HG02763 (cell line): ENCODE measurements at regions not wholly inside any gene's neighbourhood (a gene's known extent, or its start where the extent isn't known, plus 50 kb on each side); places are given as distances from the start of the nearest gene placed in this dataset.

Source experiments
- ATAC-seq: cut with Tn5 transposase; IDR thresholded peaks from one replicate; pipeline ENCODE4 v1.9.1; 2021; ENCODE audit warnings: mild to moderate bottlenecking, moderate library complexity; ENCODE audit not compliant: unreplicated experiment

DNA sequence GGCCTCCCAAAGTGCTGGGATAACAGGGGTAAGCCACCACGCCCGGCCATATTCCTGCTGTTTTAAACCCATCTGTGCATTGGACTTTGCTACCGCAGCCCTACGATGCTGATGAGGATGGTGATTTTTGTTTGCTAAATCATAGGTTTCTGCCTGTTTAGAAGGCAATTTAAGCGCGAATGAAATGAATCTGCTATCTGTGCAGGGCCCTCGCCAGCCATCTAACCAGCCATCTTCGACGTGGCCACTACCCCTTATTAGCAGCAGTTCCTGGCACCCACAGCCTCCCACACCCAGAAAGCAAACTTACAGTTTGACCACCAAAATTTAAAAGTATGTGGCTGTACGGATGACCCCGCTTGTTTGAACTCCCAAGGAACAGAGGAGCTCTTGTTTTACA lies 178.5 kb downstream of the SHOX start:
- no peak for ATAC-seq

DNA sequence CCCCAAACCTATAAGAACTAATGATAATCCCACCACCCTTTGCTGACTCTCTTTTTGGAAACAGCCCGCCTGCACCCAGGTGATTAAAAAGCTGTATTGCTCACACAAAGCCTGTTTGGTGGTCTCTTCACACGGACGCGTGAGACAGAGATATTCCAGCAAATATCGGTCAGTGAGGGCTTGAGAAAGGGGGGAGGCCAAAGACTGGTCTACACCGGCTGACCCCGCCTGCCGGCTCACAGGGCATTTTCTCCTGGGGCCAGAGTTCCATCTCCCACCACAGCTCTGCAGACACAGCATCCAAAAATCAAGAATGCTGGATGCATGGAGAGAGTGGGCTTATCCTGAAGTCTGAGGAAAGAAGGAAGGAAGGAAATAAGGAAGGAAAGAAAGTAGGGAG lies 176.0 kb downstream of the SHOX start:
- no peak for ATAC-seq

DNA sequence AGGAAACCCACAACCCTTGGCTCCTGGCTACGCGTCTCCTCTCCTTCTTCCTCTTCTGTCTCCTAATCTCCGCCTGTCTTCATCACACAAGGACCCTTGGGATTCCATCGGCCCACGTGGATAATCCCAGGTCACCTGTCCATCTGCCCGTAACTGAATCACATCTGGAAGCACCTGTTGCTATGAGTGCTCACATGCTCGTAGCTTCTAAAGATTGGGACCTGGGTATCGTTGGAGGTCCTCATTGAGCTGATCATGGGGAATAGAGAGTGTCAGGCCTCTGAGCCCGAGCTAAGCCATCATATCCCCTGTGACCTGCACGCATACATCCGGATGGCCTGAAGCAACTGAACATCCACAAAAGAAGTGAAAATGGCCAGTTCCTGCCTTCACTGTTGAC lies 175.4 kb downstream of the SHOX start:
- ATAC-seq, result no peak

DNA sequence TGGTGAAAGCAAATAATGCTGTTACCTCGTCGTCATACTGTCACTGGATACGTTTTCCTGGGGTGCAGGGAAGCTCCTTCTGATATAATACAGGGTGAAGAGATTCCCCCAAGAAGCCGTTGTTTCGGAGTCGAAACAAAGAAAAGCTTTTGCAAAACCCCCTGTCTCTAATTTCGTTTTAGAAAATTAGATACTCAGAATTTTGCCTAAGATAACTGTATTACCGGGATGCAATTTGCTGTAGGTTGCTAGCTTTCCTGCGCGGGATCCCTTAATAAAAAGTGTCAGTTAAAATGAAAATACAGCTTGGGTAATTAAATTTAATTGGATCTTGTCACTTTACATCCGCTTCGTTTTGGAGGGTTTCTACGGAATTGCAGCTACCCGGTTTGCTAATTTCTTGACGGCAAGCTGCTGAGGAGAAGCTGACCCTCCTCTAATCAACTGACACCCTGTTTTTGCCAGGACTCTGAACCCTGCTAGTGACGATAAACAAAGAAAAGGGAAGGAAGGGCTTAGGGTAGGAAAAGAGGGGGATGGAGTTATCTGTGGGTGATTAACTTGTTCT lies 174.6 kb downstream of the SHOX start:
- no peak for ATAC-seq

DNA sequence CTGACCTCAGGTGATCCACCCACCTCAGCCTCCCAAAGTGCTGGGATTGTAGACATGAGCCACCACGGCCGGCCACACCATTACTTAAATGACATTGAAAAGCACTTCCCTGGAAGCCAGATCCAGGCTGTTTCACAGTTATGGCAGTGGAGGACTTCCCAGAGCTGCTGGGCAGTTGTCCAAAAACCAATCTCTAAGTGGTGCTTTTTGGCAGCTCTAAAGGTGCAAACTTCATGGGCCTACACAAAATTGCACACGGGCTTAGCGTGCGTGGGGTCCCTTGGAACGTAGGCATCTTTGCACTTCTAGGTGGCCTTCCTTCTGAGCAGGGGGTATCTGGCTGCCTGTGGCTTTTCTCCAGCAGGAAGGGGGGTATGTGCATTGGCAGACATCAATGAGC lies 172.3 kb downstream of the SHOX start:
- no peak for ATAC-seq

DNA sequence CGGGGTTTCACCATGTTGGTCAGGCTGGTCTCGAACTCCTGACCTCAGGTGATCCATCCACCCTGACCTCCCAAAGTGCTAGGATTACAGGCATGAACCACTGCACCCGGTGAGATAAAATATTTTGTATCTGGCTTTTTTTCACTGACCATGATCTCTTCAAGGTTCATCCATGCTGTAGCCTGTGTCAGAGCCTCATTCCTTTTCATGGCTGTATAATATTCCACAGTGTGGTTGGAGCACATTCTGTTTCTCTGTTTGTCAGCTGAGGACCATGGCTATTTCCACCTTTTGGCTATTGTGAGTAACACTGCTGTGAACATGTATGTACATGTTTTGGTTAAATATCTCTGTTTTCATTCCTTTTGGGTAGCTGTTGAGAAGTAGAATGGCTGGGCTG lies 169.2 kb downstream of the SHOX start:
- no peak for ATAC-seq

DNA sequence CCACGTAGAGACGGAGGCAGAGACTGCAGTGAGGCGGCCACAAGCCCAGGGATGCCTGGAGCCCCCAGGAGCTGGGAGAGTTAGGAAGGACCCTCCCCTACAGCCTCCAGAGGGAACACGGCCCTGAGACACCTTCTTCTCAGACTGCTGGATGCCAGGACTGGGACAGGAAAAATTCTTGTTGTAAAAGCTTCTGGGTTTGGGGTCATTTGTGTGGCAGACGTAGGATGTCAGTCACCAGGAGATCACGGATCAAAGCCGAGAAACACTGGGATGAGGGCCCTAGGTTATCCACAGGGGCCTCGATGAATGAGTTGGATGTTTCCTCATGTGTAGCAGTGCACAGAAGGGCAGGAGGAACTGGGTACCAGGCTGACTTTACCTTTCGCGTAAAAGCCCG lies 163.7 kb downstream of the SHOX start:
- no peak for ATAC-seq

DNA sequence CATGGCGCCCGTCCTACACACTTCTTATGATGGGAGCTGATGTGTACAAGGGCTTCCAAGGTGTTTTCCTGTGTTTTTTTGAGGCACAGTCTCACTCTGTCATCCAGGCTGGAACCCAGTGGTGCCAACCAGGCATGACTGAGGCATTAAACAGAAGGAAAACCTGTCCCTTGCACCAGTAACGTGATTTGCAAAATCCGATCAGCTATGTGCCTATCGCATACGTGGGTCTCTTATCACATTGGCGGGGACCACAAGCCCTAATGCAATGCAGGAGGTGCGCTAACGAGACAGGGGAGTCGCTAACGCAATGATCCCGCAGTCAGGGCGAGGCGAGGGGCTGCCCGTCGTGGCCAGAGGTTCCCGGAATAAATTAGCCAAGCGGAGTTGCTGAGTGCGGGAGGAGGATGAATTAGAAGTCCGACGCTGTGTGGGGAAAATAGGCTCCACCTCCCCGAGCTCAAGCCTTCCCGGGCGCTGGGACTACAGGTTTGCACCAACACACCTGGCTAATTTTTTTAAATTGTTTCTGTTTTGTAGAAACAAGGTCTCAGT lies 162.7 kb downstream of the SHOX start:
- ATAC-seq, result no peak

DNA sequence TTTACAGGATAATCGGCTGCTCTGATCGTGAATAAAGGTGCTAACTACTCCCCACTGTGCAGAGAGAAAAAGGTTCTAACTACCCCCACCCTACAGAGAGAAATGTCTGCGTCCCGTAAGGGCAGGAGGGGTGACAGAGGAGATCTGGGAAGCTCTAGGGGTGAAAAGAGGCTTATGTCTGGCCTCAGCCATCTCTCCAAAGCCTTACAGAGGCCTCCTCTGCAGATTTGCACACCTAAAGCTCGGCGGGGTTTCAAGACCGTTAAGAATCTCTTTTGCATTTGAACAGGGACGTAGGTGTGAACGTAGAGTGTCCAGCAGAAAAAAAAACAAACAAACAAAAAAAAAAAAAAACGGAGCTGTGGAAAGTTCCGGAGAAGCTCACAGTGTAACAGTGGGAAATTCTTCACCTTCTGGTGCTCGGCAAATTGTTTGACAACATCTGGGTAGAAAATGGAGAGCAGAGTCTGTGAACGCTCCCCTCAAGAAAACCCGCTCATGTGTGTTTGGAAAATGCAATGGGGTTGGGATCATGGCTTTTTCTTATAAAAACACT lies 161.0 kb downstream of the SHOX start:
- no peak for ATAC-seq

DNA sequence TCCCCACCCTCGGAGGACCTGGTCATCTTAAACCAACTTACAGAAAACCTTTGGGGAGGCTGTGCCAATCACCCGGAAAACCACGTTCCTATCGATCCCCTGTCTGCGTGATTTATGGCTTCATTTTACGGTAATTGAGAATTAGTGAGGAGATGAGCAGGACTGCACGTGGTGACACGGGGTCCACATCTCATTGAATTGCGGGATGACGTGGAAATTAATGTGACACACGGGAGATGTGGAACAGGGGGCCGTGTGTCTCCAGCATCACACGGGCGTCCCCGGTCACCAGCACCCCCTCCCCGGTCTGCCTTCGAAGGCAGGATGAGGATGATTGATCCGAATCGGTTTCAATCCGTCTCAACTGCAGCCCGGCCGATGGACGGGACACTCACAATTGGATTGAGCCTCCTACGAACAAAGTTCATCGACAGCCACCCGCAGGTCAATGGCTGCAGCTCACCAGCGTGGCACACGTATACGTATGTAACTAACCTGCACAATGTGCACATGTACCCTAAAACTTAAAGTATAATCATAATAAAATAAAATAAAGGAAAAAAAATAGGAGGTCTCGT lies 160.3 kb downstream of the SHOX start:
- ATAC-seq, result no peak

DNA sequence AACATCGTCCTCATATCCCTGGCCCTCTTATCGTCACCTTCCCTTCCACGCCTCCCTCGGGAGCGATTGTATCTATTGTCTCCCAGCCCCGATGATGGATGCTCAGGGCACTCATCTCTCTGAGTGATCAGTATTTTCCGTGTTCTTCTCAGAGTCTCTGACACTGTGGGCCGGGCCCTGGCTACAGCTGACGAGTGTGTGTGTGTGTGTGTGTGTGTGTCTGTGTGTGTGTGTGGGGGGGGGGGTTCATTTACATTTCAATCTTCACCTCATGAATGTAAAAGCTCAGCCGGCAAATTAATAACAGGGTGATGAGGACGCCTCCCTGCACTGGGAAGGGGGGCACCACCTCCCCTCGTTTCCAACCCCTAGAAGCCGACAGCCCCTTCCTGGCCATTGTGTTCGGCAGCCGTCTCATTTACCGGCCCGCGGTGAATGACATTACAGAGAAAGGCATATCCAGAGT lies 159.5 kb downstream of the SHOX start:
- ATAC-seq, result no peak

DNA sequence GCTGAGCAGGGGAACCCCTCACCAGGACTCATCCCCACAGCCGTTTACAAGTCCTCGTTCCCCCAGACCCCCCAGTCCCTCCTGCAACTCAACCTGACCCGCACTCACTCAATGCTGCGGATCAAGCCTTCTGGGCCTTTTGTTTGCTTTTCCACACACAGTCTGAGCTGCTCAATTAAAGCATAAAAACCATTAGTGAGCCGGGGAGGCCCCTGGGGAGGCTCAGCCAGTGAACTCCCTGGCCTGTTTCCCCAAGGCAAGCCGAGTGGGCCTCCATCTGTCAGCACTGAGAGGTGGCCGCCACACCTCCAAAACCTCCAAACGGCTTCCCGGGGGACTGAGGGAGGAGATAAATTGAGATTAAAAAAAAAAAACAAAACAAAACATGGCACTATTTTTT lies 158.5 kb downstream of the SHOX start:
- no peak for ATAC-seq

DNA sequence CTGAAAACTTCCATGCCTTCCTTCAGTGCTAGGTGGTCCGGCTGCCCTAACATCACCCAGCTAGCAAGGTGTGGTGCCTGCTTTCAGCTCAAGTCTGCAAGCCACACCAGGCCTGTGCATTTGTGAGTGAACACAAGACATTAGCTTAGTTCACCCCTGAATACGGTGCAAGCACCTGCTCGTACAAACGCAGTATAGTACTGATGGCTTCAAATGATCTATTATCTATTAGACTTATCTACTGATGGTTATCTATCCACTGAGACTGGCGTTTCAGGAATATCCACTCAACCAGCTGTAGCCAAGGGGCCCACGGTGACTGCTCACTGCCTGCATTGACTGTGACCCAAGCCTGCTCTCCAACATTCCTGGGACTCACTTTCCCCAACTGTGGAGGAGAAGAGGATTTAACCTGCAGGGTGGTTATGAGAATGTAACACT lies 155.9 kb downstream of the SHOX start:
- no peak for ATAC-seq

DNA sequence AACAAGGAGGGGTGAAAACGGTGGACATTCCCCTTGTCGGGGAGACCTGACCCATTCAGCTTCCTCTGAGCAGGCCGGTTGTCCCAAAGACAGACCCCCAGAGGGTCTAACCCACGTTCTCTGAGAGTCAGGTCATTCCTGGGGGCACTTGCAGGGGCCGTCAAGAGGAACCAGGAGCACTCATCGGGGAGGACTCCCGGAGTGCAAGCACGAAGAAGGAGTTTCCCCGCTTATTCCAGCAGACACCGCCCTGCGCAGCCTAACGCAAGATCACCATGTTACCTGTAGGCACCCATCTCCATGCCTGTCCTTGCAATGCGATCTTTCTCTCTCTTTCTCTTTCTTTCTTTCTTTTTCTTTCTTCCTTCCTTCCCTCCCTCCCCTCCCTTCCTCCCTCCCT lies 154.2 kb downstream of the SHOX start:
- no peak for ATAC-seq

DNA sequence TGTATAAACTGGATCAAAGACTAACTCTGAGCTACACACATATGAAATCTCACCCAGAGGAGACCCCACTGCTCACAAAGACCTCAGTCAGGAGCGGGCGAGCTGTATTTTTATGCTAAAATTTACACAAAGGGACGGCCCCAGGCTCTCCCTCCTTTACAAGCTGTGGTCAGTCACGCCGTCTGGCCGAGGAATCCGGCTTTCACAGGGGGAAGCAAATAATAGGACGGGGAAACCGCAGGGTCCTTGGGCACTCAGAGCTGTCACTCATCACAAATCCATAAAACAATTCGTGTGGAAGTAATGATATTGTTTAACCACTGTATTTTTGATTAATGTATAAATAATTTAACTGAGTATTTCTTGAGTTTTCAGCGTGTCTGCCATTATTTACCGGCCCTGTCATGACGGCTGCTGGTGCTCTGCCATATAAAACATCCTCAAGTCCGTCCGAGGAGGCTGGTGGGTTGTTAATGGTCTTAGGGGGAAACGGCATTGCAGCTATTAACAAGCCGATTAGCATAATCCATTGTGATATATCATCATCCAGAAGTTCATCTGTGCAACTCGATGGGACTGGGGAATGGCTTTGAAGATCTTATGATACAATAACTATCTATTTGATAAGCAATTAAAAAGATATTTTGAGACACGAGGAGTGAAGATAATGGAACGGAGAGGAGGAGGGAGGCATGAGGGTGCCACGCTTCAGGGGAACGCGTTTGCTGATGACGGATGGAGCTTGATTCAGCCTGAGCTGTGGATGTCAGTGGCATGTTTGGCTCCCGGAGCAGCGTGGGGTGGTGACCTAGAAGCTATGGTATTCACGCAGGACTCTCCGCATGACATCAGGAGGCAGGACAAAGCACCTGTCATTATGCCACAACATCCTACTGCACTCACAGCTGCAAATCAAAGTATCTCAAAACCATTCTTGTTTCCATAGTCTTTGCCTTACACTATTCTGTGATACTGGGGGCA lies 150.9 kb downstream of the SHOX start:
- no peak for ATAC-seq

DNA sequence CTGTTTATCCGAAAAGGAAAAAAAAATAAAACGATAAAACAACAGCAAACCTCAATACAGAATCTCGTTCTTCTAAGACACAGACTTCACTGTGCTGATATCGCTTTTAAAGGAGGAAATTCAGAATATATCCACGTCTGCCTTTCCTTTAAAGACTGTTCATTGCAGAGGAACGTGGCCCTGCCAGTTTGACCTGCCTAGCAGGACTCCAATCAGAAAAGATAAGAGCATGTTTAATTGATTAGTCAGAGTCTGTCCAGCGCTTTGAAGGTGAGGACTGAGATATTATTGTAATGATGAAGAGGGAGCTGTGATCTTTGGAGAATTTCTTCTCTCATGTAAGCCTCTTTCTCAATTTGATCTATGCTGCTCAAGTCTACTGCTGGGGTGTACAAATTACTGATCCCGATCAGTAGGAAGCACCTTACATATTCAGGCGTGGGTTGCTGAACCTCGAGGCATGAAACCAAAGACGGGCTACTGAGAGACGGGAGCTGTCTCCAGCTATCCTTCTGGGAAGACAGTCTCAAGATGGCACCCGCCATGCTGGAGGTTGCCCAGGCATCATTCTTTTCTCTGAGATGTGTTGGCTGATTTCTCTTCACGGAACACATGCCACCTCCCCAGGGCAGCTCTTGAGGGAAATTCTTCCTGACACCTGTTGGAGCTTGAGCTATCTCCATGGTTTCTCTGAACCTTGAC lies 146.1 kb downstream of the SHOX start:
- no peak for ATAC-seq

DNA sequence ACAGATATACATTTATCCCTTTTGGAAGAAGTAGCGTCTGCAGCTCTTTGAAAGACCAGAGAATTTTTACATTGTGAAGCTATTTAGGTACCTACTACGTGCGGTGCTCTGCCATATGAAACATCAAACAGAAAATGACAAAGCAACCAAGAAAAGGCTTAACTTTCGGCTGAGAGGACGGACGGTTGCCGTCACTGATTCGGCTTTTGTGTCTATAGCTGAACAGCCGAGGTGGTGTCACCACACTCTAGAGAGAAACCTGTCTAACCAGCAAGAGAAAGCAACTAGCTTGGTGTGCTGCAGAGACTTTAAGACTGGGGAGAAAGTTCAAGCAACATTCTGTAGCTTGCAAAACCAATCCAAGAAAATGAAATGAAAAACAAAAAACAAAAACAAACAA lies 145.5 kb downstream of the SHOX start:
- ATAC-seq, result no peak

DNA sequence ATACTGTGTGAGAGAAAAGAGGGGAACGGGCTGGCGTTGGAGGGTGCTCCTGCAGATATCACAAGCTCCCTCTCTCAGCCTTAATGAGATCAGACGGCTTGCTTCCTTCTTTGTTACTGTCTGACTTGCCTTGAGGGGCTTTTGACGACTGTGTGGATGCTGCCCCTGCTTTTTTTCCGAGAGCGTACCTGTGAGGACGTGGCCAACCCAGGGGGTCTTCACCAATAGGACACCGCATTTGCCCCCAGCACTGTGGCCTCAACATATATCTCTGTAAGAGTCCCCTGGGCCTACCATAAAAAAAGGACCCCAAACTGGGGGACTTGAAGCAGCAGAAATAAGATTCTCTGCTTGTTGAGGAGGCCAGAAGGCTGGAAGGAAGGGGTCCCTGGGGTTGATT lies 143.9 kb downstream of the SHOX start:
- ATAC-seq, result no peak

DNA sequence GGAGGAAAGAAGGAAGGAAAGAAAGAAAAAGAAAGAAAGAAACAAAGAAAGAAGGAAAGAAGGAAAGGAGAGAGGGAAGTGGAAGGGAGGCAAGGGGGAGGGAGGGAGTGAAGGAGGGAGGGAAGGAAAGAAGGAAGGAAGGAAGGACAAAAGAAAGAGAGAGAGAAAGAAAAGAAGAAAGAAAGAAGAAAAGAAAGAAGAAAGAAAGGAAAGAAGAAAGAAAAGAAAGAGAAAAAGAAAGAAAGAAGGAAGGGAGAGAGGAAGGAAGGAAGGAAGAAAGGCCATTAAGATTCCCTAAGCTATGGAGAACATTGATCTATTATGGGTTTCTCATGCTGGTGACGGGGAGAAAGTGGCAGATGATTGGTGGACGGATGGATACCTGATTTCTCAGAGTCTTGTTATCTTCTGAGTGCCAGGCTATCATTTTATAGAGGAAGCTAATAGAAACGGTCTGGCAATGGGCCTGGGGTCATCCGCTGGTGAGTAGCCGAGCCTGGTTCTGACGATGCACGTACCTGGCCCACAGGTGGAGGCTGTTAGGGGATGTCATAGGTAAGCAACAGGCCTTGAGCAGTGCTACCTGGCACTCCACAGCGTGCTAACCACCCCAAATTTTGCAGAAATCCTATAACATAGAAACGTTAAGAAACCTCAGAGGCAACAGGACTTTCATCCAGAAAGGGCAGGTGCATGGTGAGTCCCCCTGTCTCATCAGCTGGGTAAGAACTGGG lies 142.9 kb downstream of the SHOX start:
- ATAC-seq, result no peak

DNA sequence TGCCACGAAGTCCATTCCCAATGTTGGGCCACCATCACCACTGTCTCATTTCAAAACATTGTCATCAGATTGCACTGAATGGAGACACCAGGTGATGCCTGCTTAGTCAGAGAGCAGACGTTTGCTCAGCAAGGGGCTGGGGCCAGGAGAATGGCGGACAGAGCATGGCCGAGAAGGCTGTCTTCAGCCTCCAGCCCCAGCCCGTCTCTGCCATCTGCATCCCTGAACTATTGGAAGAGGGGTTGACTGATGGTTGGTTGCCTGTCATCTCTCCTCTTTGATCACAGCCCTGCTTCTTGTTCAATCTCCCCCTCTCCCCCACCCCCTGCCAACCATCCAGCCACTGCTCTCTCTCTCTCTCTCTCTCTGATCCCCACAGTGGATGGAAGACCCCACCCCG lies 140.9 kb downstream of the SHOX start:
- no peak for ATAC-seq
